K562 (cell line): ENCODE measurements at regions not wholly inside any gene's neighbourhood (a gene's known extent, or its start where the extent isn't known, plus 50 kb on each side); places are given as distances from the start of the nearest gene placed in this dataset.

Source experiments
- ATAC-seq: fragments of 200-7000 bp; cut with Tn5 transposase; 3 replicates; pipeline ENCODE4 v1.9.1; 2020; ENCODE audit warnings: moderate library complexity
- BruUV-seq: library from RNA; stranded (reverse); fragments of 400-500 nt; replicated peaks from 2 replicates; lab custom pipeline; 2021; lab: Mats Ljungman, UMichigan
- CTCF ChIA-PET: fragments of 300-600 bp; formaldehyde crosslinking; extraction: SDS; loops from one replicate; lab custom pipeline; 2021; ENCODE audit warnings: low intra/inter-chr PET ratio; lab: Yijun Ruan, JAX
- POLR2A ChIA-PET: fragments of 300-600, 350-650 bp; sonication (Branson Sonifier 250); formaldehyde crosslinking; extraction: SDS; loops from one replicate; lab custom pipeline; 2021; ENCODE audit warnings: antibody characterized with exemption, inconsistent platforms; lab: Yijun Ruan, JAX
- DNase-seq, 4 experiments: peaks; one replicate each; pipeline versions ENCODE4 v3.0.0 to v3.0.0-alpha.2; 2011 to 2018; ENCODE audit warnings: low spot score in 3 of 4, mixed read lengths in 3 of 4; ENCODE audit errors: extremely low read depth in 1 of 4
- FAIRE-seq: peaks from 2 replicates; lab custom pipeline; 2011; peaks lifted over from hg19 to GRCh38; lab: Jason Lieb, UNC
- H2AFZ ChIP-seq: 2 replicates; pipeline ENCODE4 v1.6.0; 2011; ENCODE audit warnings: low read depth, low read length, control low read depth, inconsistent platforms
- H3K27ac ChIP-seq: fragments of 200-600 bp; 3 replicates; pipeline ENCODE4 v1.8.0; 2011; ENCODE audit warnings: low read depth, mild to moderate bottlenecking, control low read depth, inconsistent platforms, low read length, moderate library complexity, mixed read lengths; ENCODE audit errors: extremely low read depth
- H3K27me3 ChIP-seq, 2 experiments: fragments of 300-600 bp in 1 of 2; 2 replicates in 1 of 2; 3 replicates in 1 of 2; pipeline versions ENCODE4 v1.6.0 to v1.8.0; 2011; ENCODE audit warnings: inconsistent platforms in 2 of 2, low read length in 2 of 2, mild to moderate bottlenecking in 1 of 2, mixed read lengths in 1 of 2, moderate library complexity in 1 of 2; ENCODE audit not compliant: control insufficient read depth in 2 of 2, insufficient read depth in 2 of 2
- H3K36me3 ChIP-seq: fragments of 300-600 bp; 3 replicates; pipeline ENCODE4 v1.8.0; 2011; ENCODE audit warnings: mild to moderate bottlenecking, low read length, inconsistent platforms; ENCODE audit not compliant: control insufficient read depth, insufficient read depth
- H3K4me1 ChIP-seq, 2 experiments: fragments of 200-600 bp in 1 of 2; replicated peaks in 1 of 2; 2 replicates in 1 of 2; 3 replicates in 1 of 2; pipeline versions ENCODE4 v1.5.1 to v1.8.0; 2011; ENCODE audit warnings: inconsistent platforms in 2 of 2, low read length in 2 of 2, mild to moderate bottlenecking in 1 of 2, mixed read lengths in 1 of 2, moderate library complexity in 1 of 2; ENCODE audit not compliant: control insufficient read depth in 2 of 2, insufficient read depth in 2 of 2
- H3K4me2 ChIP-seq: 2 replicates; pipeline ENCODE4 v1.6.1; 2011; ENCODE audit warnings: low read length, control low read depth, inconsistent platforms, mixed read lengths; ENCODE audit not compliant: insufficient read depth
- H3K4me3 ChIP-seq: fragments of 200-600 bp; sonication (generic), shearing (Covaris generic); 2 replicates; pipeline ENCODE4 v1.5.1; 2016; ENCODE audit warnings: control low read depth, inconsistent platforms
- H3K79me2 ChIP-seq: fragments of 200-600 bp; 3 replicates; pipeline ENCODE4 v1.8.0; 2011; ENCODE audit warnings: low read length, inconsistent platforms; ENCODE audit not compliant: control insufficient read depth, insufficient read depth
- H3K9ac ChIP-seq, 2 experiments: 2 replicates each; pipeline versions ENCODE4 v1.6.0 to v1.6.1; 2011; ENCODE audit warnings: low read depth in 2 of 2, low read length in 2 of 2, control low read depth in 1 of 2, inconsistent platforms in 1 of 2, mild to moderate bottlenecking in 1 of 2, mixed read lengths in 1 of 2; ENCODE audit not compliant: insufficient read depth in 1 of 2
- H3K9me1 ChIP-seq: one replicate; pipeline ENCODE4 v1.6.0; 2011; ENCODE audit warnings: inconsistent platforms, mild to moderate bottlenecking, low read length, moderate library complexity; ENCODE audit not compliant: control insufficient read depth, insufficient read depth
- H3K9me3 ChIP-seq: replicated peaks from 2 replicates; pipeline ENCODE4 v1.5.1; 2011; ENCODE audit warnings: low read depth, low read length, inconsistent platforms; ENCODE audit not compliant: control insufficient read depth, insufficient read depth
- H4K20me1 ChIP-seq: replicated peaks from 2 replicates; pipeline ENCODE4 v1.6.1; 2011; ENCODE audit warnings: low read length, inconsistent platforms, mixed read lengths; ENCODE audit not compliant: control insufficient read depth, insufficient read depth
- MTA1 ChIP-seq: fragments of 450-650 bp; IDR thresholded peaks from 2 replicates; pipeline ENCODE4 v1.6.1; 2017; ENCODE audit warnings: borderline replicate concordance
- NFE2L1 ChIP-seq: fragments of 450-650 bp; IDR thresholded peaks from 2 replicates; pipeline ENCODE4 v1.6.1; 2016; ENCODE audit warnings: missing genetic modification characterization, low read depth, mild to moderate bottlenecking, missing compliant biosample characterization, moderate library complexity, borderline replicate concordance
- PRPF4 ChIP-seq: fragments of 200-400 bp; formaldehyde crosslinking; IDR thresholded peaks from one replicate; pipeline ENCODE4 v1.6.1; 2017; ENCODE audit warnings: low read length, low read depth, mild to moderate bottlenecking; ENCODE audit not compliant: insufficient read depth, poor library complexity, severe bottlenecking
- SAFB2 ChIP-seq: fragments of 200-400 bp; formaldehyde crosslinking; IDR thresholded peaks from 2 replicates; pipeline ENCODE4 v1.6.1; 2018; ENCODE audit warnings: borderline replicate concordance, low read length, low read depth, moderate library complexity; ENCODE audit not compliant: severe bottlenecking
- SMC3 ChIP-seq: conservative IDR thresholded peaks from 2 replicates; pipeline ENCODE4 v1.6.1; 2011; ENCODE audit warnings: low read depth, low read length, improper control_type of control experiment; ENCODE audit not compliant: insufficient read depth
- TGIF2 ChIP-seq: sonication (generic); formaldehyde crosslinking; IDR thresholded peaks from 2 replicates; pipeline ENCODE4 v1.8.1; 2022; ENCODE audit warnings: mild to moderate bottlenecking, missing genetic modification reagents, moderate library complexity
- ZBTB17 ChIP-seq: fragments of 450-650 bp; formaldehyde crosslinking; IDR thresholded peaks from 2 replicates; pipeline ENCODE4 v1.4.0; 2020; ENCODE audit warnings: mild to moderate bottlenecking
- ZNF316 ChIP-seq: fragments of 450-650 bp; IDR thresholded peaks from 2 replicates; pipeline ENCODE4 v1.6.1; 2016
- ZNF589 ChIP-seq: fragments of 200-800 bp; sonication (Bioruptor generic); IDR thresholded peaks from 2 replicates; pipeline ENCODE4 v1.6.1; 2016; ENCODE audit warnings: low read depth, missing genetic modification characterization, missing compliant biosample characterization
- ZNF655 ChIP-seq: fragments of 250-450 bp; sonication (Bioruptor Pico); IDR thresholded peaks from 2 replicates; pipeline ENCODE4 v1.5.0; 2021
- ZNF785 ChIP-seq: fragments of 250-450 bp; sonication (Bioruptor Pico); IDR thresholded peaks from 2 replicates; pipeline ENCODE4 v1.4.0; 2020; ENCODE audit warnings: mild to moderate bottlenecking
- WGBS: fragments of 100-300 bp; shearing (Covaris generic); methylation state at CpG from one replicate; pipeline ENCODE4 v1.1.6; 2016; ENCODE audit warnings: low coverage, mixed read lengths; ENCODE audit not compliant: insufficient coverage; ENCODE audit errors: missing lambda C conversion rate; 5-methylcytosine and 5-hydroxymethylcytosine counted together
- in situ Hi-C: fragments of 300-500 bp; cut with MboI; formaldehyde crosslinking; loops from 4 replicates; pipeline ENCODE4 v1.15.0; 2018; ENCODE audit warnings: inconsistent platforms, mixed read lengths
- intact Hi-C: fragments of 100-400 bp; cut with micrococcal nuclease; formaldehyde crosslinking; loops from 2 replicates; pipeline ENCODE4 v1.14.2; 2022

GRCh38 chr15:85997618-85998017 is 82.1 kb upstream of the AGBL1 start:
- 0% methylated on average over 5 of the region's 5 CpGs for WGBS
- no TSS peak for BruUV-seq
- no peak overlapping the region for H3K27ac ChIP-seq
- FAIRE-seq (no peak), ATAC-seq (no peak), DNase-seq (no peak)
- in situ Hi-C loops = no loop called here
- intact Hi-C loops = no loop called here
- H3K36me3 ChIP-seq = no peaks in the 10 kb centered on the region
- no peak for TF ChIP-seq TGIF2 (CRISPR knock-in tag)
- no peak for TF ChIP-seq ZNF655 (CRISPR knock-in tag)
- no peak for TF ChIP-seq ZBTB17 (CRISPR knock-in tag)
- no peak for TF ChIP-seq ZNF316
- TF ChIP-seq MTA1 = no peak
- TF ChIP-seq ZNF785 (CRISPR knock-in tag) = no peak
- TF ChIP-seq PRPF4 = no peak
- no peaks in the 10 kb centered on the region for H3K4me1 ChIP-seq
- no peaks in the 10 kb centered on the region for H3K27me3 ChIP-seq
- H3K4me2 ChIP-seq = no peak overlapping the region
- H3K9me3 ChIP-seq = no peaks in the 10 kb centered on the region
- H3K4me3 ChIP-seq = no peak overlapping the region
- no peaks in the 10 kb centered on the region for H4K20me1 ChIP-seq
- H3K9ac ChIP-seq = no peak overlapping the region
- CTCF ChIA-PET = no interaction called here
- POLR2A ChIA-PET = no interaction called here
- no peak overlapping the region for H2AFZ ChIP-seq
- H3K79me2 ChIP-seq = no peaks in the 10 kb centered on the region
- H3K9me1 ChIP-seq = no peaks in the 10 kb centered on the region

GRCh38 chr15:85999658-86000057 is 80.0 kb upstream of the AGBL1 start:
- DNase-seq (no peak), ATAC-seq (no peak), FAIRE-seq (no peak)
- H4K20me1 ChIP-seq = no peaks in the 10 kb centered on the region
- in situ Hi-C loops (no loop called here), intact Hi-C loops (no loop called here)
- no peaks in the 10 kb centered on the region for H3K79me2 ChIP-seq
- no peak overlapping the region for H3K4me3 ChIP-seq
- no peaks in the 10 kb centered on the region for H3K4me1 ChIP-seq
- H2AFZ ChIP-seq = no peak overlapping the region
- no peaks in the 10 kb centered on the region for H3K9me3 ChIP-seq
- TF ChIP-seq ZNF589 (CRISPR knock-in tag) = no peak
- no peak for TF ChIP-seq SAFB2
- TF ChIP-seq SMC3 = no peak
- no peak for TF ChIP-seq NFE2L1 (tag)
- CTCF ChIA-PET = no interaction called here
- H3K27ac ChIP-seq = no peak overlapping the region
- H3K27me3 ChIP-seq = no peaks in the 10 kb centered on the region
- no peak overlapping the region for H3K4me2 ChIP-seq
- no peak overlapping the region for H3K9ac ChIP-seq
- no peaks in the 10 kb centered on the region for H3K36me3 ChIP-seq
- no peaks in the 10 kb centered on the region for H3K9me1 ChIP-seq
- no TSS peak for BruUV-seq
- POLR2A ChIA-PET = interaction anchor here (0.7 kb wide), 1 partner anchor 13 kb away, joined by 3 read pairs; no protein-coding TSS in a partner anchor
